NCI-H524 (cell line): ENCODE measurements at regions not wholly inside any gene's neighbourhood (a gene's known extent, or its start where the extent isn't known, plus 50 kb on each side); places are given as distances from the start of the nearest gene placed in this dataset.

Experiments used
- DNase-seq, 2 experiments: peaks; one replicate each; lab custom pipeline; 2025; lab: John Stamatoyannopoulos, UW

DNA sequence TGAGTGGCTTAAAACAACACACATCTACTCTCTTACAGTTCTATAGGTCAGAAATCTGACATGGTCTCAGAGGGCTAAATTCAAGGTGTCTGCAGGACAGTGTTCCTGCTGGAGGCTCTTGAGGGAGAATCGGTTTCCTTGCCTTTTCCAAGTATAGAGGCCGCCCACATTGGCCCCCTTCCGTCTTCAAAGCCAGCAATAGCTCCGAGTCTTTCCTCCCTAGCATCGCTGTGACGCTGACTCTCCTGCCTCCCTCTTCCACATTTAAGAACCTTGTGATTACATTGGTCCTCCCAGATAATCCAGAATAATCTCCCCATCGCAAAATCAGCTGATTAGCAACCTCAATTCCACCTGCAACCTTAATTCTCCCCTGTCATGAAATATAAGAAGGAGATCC lies 81.3 kb upstream of the IER5L start:
- DNase-seq, result no peak

GRCh38 chr9:129258823-129259301 lies 80.8 kb upstream of the IER5L start:
- no peak for DNase-seq

DNA sequence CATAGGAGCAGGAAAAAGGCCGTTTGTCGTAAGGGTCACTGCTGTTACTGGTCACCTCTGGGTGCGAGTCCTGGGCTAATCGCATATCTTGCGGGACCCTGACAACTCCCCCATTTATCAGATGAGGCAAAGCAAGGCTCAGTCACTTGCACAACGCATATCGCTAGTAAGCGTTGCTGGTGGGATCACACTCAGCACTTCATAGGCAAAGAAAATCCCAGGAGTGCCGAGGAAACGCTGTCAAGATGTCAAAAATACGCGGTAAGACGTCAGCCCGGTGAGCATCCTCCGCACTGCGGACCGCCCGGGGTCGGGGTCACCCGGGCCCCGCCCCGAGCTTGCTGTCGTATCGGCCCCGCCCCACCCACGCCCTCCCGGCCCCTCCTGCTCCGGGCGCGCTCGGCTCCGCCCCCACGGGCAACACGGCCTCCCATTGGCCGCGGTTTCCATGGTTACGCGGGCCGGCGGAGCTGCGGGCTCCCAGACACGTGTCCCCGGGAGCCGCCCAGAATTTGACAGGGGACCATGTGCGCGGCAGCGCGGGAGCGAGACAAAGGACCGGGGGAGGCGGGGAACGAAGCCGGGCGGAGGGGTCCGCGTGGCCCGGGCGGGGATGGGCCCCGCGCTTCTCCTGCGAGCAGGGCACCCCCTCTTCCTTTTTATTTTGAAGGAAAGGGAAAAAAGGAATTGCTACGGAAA lies 80.2 kb upstream of the IER5L start:
- DNase-seq, result peak; percentile 91 to 95

GRCh38 chr9:129256959-129257713 lies 79.1 kb upstream of the IER5L start:
- no peak for DNase-seq

DNA sequence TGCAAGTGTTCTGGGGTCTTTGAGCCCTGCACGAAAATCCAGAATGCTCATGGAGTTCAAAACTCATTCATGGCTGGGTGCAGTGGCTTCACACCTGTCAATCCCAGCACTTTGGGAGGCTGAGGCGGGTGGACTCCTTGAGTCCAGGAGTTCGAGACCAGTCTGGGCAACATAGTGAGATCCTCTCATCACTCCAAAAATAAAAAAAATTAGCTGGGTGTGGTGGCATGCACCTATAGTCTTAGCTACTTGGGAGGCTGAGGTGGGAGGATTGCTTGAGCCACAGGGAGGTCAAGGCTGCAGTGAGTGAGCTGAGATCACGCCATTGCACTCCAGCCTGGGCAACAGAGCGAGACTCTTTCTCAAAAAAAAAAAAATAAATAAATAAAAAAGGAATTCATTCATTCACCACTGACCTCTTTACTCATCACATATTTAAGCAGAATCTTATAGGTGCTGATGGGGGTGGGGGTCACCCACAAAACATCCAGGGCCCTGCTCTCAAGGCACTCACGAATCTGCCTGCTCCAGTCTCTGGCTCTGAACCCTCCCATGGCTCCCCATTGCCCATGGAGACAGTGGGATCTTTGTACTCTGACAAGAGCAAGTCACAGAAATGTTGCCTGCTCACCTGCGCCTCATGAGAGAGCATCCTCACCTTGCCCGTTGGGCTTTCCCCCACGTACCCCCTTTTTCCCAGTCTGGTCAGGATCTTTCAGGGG lies 76.7 kb upstream of the IER5L start:
- no peak for DNase-seq

DNA sequence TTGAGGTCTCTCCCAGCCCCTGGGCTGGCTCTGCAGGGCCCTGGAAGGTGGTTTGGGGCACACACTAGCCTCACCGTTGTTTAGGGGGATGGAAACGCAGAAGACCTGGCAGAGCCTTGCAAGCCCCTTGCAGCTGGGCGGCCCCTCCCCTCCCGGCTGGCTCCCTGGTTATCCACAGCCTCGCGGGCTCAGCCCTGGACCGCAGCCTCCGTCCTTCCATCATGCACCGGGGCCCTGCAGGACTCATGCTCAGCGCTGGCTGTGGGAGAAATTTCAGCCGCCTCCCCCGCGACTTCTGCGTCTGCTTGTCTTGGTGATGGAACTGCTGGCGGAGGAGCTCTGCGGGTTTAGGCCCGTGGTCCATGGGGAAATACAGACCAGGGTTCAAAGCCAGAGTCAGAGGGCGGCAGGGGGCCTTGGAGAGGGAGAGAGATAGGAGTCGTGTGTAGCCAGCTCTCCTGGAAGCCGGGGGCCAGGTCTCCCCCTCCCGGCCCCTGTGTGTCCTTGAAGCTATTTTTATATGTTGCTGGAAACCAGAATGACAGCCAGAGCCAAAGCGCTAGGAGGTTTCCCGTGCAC lies 75.8 kb upstream of the IER5L start:
- DNase-seq, result no peak

- DNase-seq, result no peak
Measured at GRCh38 chr9:129252937-129253802, 75.1 kb upstream of the IER5L start.

- DNase-seq, result no peak
Measured at GRCh38 chr9:129250786-129251185, 72.7 kb upstream of the IER5L start.

DNA sequence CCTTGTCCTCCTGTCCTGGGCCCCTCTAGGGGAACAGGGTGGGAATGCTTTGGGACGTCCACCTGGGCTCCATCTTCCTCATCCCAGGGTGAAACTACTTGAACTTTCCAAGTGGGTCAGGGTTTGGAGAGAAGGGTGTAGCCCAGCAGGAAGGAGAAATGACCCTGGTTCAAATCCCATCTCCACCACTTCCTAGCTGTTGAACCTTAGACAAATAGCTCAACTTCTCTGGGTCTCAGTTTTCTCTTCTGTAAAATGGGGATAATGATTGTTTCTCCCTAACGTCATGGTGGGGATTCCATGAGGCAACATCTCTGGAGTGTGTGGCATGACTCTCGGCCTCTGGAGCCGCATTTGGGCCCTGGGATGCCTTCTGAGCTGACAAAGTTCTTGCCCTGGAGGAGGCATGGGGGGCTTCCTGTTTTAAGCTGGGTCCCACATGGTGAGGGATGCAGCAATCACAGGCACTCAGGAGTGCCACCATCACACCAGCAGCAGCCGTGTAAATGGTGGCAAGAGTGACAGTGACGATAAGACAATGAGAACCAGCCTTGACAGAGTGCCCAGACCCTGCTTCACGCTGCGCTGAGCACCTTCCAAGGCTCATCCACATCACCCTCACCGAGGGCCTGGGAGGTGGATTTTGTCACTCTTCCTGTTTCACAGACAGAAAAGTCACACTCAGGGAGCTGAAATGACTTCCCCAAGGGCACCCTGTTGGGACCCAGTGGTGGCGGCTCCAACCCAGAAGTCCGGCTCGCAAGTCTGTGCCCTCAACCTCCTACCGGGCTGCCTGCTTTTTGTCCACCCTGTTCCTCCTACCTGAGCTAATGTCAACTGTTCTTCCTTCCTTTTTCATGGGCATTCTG lies 69.5 kb upstream of the IER5L start:
- no peak for DNase-seq

GRCh38 chr9:129245276-129245675 lies 67.2 kb upstream of the IER5L start:
- no peak for DNase-seq

GRCh38 chr9:129242971-129243561 lies 65.0 kb upstream of the IER5L start:
- peak in 1 of 2 experiments; percentile 29 for DNase-seq

GRCh38 chr9:129242191-129242941 lies 64.3 kb upstream of the IER5L start:
- no peak for DNase-seq

- DNase-seq, result no peak
Measured at GRCh38 chr9:129241725-129242124, 63.7 kb upstream of the IER5L start.

DNA sequence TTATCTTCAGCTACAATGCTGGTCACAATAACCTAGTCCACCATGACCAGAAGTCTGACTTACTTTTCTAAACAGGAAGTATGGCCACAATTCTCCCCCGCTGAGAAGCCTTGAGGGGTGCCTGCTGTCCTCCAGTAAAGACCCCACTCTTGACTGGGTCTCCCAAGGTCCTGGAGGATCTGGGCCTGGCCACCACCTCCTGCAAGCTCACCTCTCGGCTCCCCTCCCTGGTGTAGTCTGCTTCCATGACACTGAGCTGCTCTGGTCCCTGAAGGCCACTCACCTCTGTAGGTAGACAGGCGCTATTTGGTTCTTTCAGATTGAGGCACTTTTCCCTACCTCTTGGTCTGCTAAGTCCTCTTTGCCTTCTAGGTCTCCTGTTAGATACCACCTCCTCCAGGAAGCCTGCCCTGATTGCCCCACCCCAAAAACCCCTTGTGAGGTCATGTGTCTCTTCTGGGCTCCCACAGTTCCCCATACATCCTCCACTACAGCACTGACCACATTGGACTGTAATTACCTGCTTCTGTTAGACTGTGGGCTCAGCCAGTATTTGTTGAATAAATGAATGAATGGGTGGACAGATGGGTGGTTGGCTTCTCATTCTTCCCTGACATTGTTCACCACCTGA lies 62.6 kb upstream of the IER5L start:
- no peak for DNase-seq

DNA sequence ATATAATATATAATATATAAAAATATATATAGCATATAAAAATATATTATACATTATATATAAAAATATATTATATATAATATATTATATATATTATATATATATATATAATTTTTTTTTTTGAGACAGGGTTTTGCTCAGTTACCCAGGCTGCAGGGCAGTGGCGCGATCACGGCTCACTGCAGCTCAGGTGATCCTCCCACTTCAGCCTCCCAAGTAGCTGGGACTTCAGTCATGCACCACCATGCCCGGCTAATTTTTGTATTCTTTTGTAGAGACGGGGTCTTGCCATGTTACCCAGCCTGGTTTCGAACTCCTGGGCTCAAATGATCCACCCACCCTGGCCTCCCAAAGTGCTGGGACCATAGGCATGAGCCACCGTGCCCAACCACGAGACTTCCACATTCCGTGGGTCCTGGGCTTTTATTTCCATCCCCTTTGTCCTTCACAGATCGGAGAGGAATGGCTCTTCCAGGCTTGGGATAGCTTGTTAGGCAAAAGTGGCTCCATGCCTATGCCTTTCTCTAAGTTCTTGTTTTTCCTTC lies 62.0 kb upstream of the IER5L start:
- no peak for DNase-seq

- no peak for DNase-seq
Measured at GRCh38 chr9:129237803-129238202, 59.7 kb upstream of the IER5L start.

DNA sequence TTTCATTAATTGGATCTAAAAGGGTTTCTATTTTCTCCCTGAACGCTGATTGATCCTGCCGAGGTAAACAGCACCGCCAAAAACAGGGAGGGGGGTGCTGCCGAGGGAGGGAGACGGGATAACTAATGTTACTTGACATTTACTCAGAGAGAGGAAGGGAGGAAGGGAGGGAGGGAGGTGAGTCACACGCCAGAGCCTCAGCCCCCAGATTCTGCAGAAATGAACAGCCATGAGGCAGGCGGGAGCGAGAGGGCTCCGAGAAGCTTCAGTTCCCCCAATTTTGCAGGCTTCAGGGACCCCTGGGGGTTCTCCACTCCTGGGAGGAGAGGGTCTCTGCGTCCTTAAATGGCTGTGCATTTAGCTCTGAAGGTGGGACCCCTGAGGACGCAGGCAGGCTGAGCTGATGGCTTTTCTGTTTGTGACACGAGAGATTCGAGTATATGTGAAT lies 59.1 kb upstream of the IER5L start:
- no peak for DNase-seq

DNA sequence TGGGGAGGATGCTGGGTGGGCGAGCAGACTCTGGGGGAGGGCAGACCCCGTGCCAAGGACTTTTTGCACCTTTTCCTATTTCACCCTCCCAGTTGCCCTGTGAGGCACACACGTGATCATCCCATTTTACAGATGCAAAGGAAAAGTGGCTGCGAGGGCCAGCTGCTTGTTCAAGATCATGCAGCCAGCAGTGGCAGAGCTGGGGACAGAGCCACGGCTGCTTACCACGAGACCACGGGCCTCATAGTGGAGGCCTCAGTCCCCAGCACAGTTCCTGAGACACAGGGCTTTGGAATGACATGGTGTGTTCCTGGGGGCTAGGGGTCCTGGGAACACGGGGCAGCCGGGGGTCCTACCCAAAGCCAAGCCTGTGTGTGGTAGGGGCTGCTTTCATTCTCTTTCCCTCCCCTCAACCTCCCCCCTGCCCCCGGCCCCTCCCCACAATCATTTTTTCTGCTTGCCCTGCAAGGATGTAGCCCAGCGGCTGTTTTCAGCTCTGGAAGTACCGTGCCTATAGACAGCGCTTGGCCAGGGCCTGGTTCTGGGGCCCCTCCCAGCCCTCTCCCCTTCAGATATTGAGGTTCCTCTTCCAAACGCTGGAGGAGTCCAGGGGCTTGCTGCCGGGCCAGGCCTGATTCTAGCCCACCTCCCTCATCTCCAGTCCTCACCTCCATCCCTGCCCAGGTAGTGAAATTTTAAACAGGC lies 58.5 kb upstream of the IER5L start:
- DNase-seq, result no peak
